ENCODE measurements at regions not wholly inside any gene's neighbourhood (a gene's known extent, or its start where the extent isn't known, plus 50 kb on each side); places are given as distances from the start of the nearest gene placed in this dataset.

- TF ChIP-seq POLR2A (IDR thresholded peaks at IDR 0.05) = no peak
- TF ChIP-seq, protein P1, sequence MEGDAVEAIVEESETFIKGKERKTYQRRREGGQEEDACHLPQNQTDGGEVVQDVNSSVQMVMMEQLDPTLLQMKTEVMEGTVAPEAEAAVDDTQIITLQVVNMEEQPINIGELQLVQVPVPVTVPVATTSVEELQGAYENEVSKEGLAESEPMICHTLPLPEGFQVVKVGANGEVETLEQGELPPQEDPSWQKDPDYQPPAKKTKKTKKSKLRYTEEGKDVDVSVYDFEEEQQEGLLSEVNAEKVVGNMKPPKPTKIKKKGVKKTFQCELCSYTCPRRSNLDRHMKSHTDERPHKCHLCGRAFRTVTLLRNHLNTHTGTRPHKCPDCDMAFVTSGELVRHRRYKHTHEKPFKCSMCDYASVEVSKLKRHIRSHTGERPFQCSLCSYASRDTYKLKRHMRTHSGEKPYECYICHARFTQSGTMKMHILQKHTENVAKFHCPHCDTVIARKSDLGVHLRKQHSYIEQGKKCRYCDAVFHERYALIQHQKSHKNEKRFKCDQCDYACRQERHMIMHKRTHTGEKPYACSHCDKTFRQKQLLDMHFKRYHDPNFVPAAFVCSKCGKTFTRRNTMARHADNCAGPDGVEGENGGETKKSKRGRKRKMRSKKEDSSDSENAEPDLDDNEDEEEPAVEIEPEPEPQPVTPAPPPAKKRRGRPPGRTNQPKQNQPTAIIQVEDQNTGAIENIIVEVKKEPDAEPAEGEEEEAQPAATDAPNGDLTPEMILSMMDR (IDR thresholded peaks at IDR 0.05) = no peak
Observed at GRCh38 chr6:98669371-98669770, 165.0 kb upstream of the POU3F2 start.
